ENCODE measurements at regions not wholly inside any gene's neighbourhood (a gene's known extent, or its start where the extent isn't known, plus 50 kb on each side); places are given as distances from the start of the nearest gene placed in this dataset.

GRCh38 chr4:173707658-173708419, 177.8 kb upstream of the HAND2 start:
- Histone ChIP-seq H2AFZ (ENCODE audit: low read length) (no peak overlapping the region), H3K9ac (ENCODE audit: extremely low read depth, insufficient read length, low read length) (no peak overlapping the region), H3K79me2 (ENCODE audit: insufficient read depth, low read length) (no peaks in the 10 kb centered on the region), H4K5ac (ENCODE audit: insufficient read length, low read depth, low read length) (no peak overlapping the region), H2AK5ac (ENCODE audit: insufficient read length, low read length) (no peak overlapping the region), H2BK120ac (ENCODE audit: low read depth, low read length, poor library complexity, severe bottlenecking) (no peak overlapping the region), H3K27me3 (ENCODE audit: insufficient read depth, low read length) (no peaks in the 10 kb centered on the region), H3K14ac (ENCODE audit: insufficient read depth, low read length) (no peak overlapping the region), H2BK15ac (ENCODE audit: low read depth, low read length) (no peak overlapping the region), H3K56ac (ENCODE audit: insufficient read length, low read depth, low read length) (no peak overlapping the region), H3K4me2 (ENCODE audit: insufficient read depth, insufficient read length, low read length) (no peak overlapping the region), H2BK5ac (ENCODE audit: insufficient read length, low read length) (no peak overlapping the region), H3K4ac (ENCODE audit: low read depth, low read length) (no peak overlapping the region), H2BK20ac (ENCODE audit: low read depth, low read length, poor library complexity, severe bottlenecking) (no peak overlapping the region), H3K79me1 (ENCODE audit: insufficient read depth, low read depth, low read length, poor library complexity, severe bottlenecking) (no peaks in the 10 kb centered on the region), H2BK12ac (ENCODE audit: insufficient read length, low read depth, low read length) (no peak overlapping the region), H4K91ac (ENCODE audit: insufficient read length, low read depth, low read length) (no peak overlapping the region), H3T11ph (ENCODE audit: low read length) (no peak overlapping the region), H3K4me1 (ENCODE audit: insufficient read depth, low read length) (no peaks in the 10 kb centered on the region), H4K8ac (replicated peaks; ENCODE audit: insufficient read length, low read depth, low read length) (no peak overlapping the region), H3K23ac (ENCODE audit: insufficient read length, low read depth, low read length) (no peak overlapping the region), H3K18ac (ENCODE audit: insufficient read length, low read depth, low read length) (no peak overlapping the region), H3K9me3 (ENCODE audit: control insufficient read depth, low read depth, low read length) (no peaks in the 10 kb centered on the region), H3K27ac (ENCODE audit: insufficient read length, low read depth, low read length) (no peak overlapping the region), H4K20me1 (ENCODE audit: control insufficient read depth, insufficient read depth, insufficient read length) (no peaks in the 10 kb centered on the region), H3K23me2 (ENCODE audit: insufficient read length, low read depth, low read length, poor library complexity, severe bottlenecking) (no peaks in the 10 kb centered on the region)
- Mint-ChIP-seq H3K9me3 (no peaks in the 10 kb centered on the region), H3K36me3 (ENCODE audit: insufficient read depth in 1 of 3, low read depth in 3 of 3) (no peaks in the 10 kb centered on the region), H3K4me1 (no peaks in the 10 kb centered on the region), H3K27ac (no peak overlapping the region), H3K27me3 (ENCODE audit: low read depth) (peaks cover 2% of the 10 kb centered on the region; the same call in 1 of the 2 replicates), H3K4me3 (no peak overlapping the region)
- no peak for DNase-seq
- TF ChIP-seq CTCF (conservative IDR thresholded peaks at IDR 0.05), result no peak
- no CpG with 5 or more reads among the region's 2 CpGs for WGBS (ENCODE audit: extremely low coverage, insufficient read length, low lambda C conversion rate)
